HL-60 (cell line): ENCODE measurements at regions not wholly inside any gene's neighbourhood (a gene's known extent, or its start where the extent isn't known, plus 50 kb on each side); places are given as distances from the start of the nearest gene placed in this dataset.

Experiments used
- DNase-seq, 2 experiments: peaks; one replicate each; pipeline ENCODE4 v3.0.0-alpha.2; 2010 to 2020; ENCODE audit warnings: low read depth in 1 of 2, low spot score in 1 of 2
- H3K27ac ChIP-seq: fragments of 250-450 bp; sonication (Bioruptor Pico); replicated peaks from 2 replicates; pipeline ENCODE4 v1.5.1; 2020; ENCODE audit warnings: mild to moderate bottlenecking, moderate library complexity
- H3K27me3 ChIP-seq: fragments of 250-450 bp; sonication (Bioruptor Pico); 2 replicates; pipeline ENCODE4 v1.5.1; 2021; ENCODE audit warnings: mild to moderate bottlenecking, moderate library complexity; ENCODE audit not compliant: insufficient read depth, poor library complexity, severe bottlenecking
- H3K4me3 ChIP-seq: replicated peaks from 2 replicates; pipeline ENCODE4 v1.5.1; 2011; ENCODE audit warnings: mild to moderate bottlenecking, control low read depth, low read length; ENCODE audit not compliant: insufficient read depth
- CTCF ChIP-seq: IDR thresholded peaks from one replicate; pipeline ENCODE4 v1.5.1; 2011; ENCODE audit warnings: low read length, control low read depth, inconsistent platforms; ENCODE audit not compliant: insufficient read depth
- GABPA ChIP-seq: IDR thresholded peaks from 2 replicates; pipeline ENCODE4 v1.6.1; 2012; ENCODE audit warnings: low read depth
- POLR2AphosphoS5 ChIP-seq: IDR thresholded peaks from 2 replicates; pipeline ENCODE4 v1.6.1; 2012; ENCODE audit warnings: low read depth
- REST ChIP-seq: IDR thresholded peaks from 2 replicates; pipeline ENCODE4 v1.6.1; 2012; ENCODE audit warnings: low read depth; ENCODE audit not compliant: insufficient replicate concordance
- SPI1 ChIP-seq: IDR thresholded peaks from 2 replicates; pipeline ENCODE4 v1.6.1; 2012; ENCODE audit warnings: low read depth, mild to moderate bottlenecking, borderline replicate concordance

GRCh38 chr5:69019668-69020375 lies 74.0 kb upstream of the SLC30A5 start:
- no peak for DNase-seq
- Histone ChIP-seq H3K4me3 (no peak overlapping the region), H3K27ac (no peak overlapping the region), H3K27me3 (no peaks in the 10 kb centered on the region)
- TF ChIP-seq REST, result no peak
- TF ChIP-seq CTCF, result no peak

GRCh38 chr5:69024241-69024651 lies 69.6 kb upstream of the SLC30A5 start:
- DNase-seq, result peak in 1 of 2 experiments; percentile 19
- Histone ChIP-seq H3K27ac (no peak overlapping the region), H3K4me3 (no peak overlapping the region), H3K27me3 (no peaks in the 10 kb centered on the region)
- TF ChIP-seq REST (no peak), POLR2AphosphoS5 (no peak), CTCF (peak; percentile 15), SPI1 (no peak), GABPA (no peak)

- TF ChIP-seq GABPA (no peak), SPI1 (peak; percentile 56), REST (no peak), CTCF (no peak), POLR2AphosphoS5 (no peak)
- Histone ChIP-seq H3K27ac (no peak overlapping the region), H3K4me3 (no peak overlapping the region), H3K27me3 (no peaks in the 10 kb centered on the region)
- DNase-seq, result no peak
Measured at GRCh38 chr5:69029292-69029691, 64.5 kb upstream of the SLC30A5 start.
